H9 (cell line): ENCODE measurements at regions not wholly inside any gene's neighbourhood (a gene's known extent, or its start where the extent isn't known, plus 50 kb on each side); places are given as distances from the start of the nearest gene placed in this dataset.

Source experiments
- DNase-seq: peaks from one replicate; pipeline ENCODE4 v3.0.0-alpha.2; 2017
- H2AFZ ChIP-seq: one replicate; pipeline ENCODE4 v1.6.1; 2013; ENCODE audit warnings: mild to moderate bottlenecking, low read length, control low read depth, moderate library complexity
- H2AK5ac ChIP-seq: 2 replicates; pipeline ENCODE4 v1.6.1; 2013; ENCODE audit warnings: low read length, control low read depth, mixed read lengths; ENCODE audit not compliant: insufficient read length
- H2BK120ac ChIP-seq: one replicate; pipeline ENCODE4 v1.6.1; 2013; ENCODE audit warnings: low read depth, mild to moderate bottlenecking, low read length, control low read depth, inconsistent platforms; ENCODE audit not compliant: poor library complexity, severe bottlenecking
- H2BK12ac ChIP-seq: 2 replicates; pipeline ENCODE4 v1.6.1; 2013; ENCODE audit warnings: low read length, control low read depth, mixed read lengths, low read depth; ENCODE audit not compliant: insufficient read length
- H2BK15ac ChIP-seq: 2 replicates; pipeline ENCODE4 v1.6.1; 2013; ENCODE audit warnings: low read depth, low read length, control low read depth
- H2BK20ac ChIP-seq: one replicate; pipeline ENCODE4 v1.6.1; 2013; ENCODE audit warnings: low read depth, mild to moderate bottlenecking, low read length, control low read depth, inconsistent platforms; ENCODE audit not compliant: poor library complexity, severe bottlenecking
- H2BK5ac ChIP-seq: 2 replicates; pipeline ENCODE4 v1.6.1; 2013; ENCODE audit warnings: low read length, control low read depth, mixed read lengths; ENCODE audit not compliant: insufficient read length
- H3K14ac ChIP-seq: 2 replicates; pipeline ENCODE4 v1.6.1; 2013; ENCODE audit warnings: low read length, control low read depth; ENCODE audit not compliant: insufficient read depth
- H3K18ac ChIP-seq: 2 replicates; pipeline ENCODE4 v1.6.1; 2013; ENCODE audit warnings: low read depth, mild to moderate bottlenecking, mixed read lengths, low read length, control low read depth; ENCODE audit not compliant: insufficient read length
- H3K23ac ChIP-seq: 2 replicates; pipeline ENCODE4 v1.6.1; 2013; ENCODE audit warnings: low read length, control low read depth, mixed read lengths, low read depth; ENCODE audit not compliant: insufficient read length
- H3K23me2 ChIP-seq: 2 replicates; pipeline ENCODE4 v1.6.1; 2013; ENCODE audit warnings: low read depth, mild to moderate bottlenecking, mixed read lengths, low read length, control low read depth; ENCODE audit not compliant: insufficient read length, poor library complexity, severe bottlenecking
- H3K27ac ChIP-seq: 2 replicates; pipeline ENCODE4 v1.5.1; 2013; ENCODE audit warnings: low read length, control low read depth, mixed read lengths, low read depth; ENCODE audit not compliant: insufficient read length
- H3K27me3 ChIP-seq: 2 replicates; pipeline ENCODE4 v1.6.1; 2013; ENCODE audit warnings: low read length, control low read depth, inconsistent platforms; ENCODE audit not compliant: insufficient read depth
- H3K4ac ChIP-seq: 2 replicates; pipeline ENCODE4 v1.6.1; 2013; ENCODE audit warnings: low read depth, mild to moderate bottlenecking, control low read depth, inconsistent platforms, low read length, moderate library complexity
- H3K4me1 ChIP-seq: 2 replicates; pipeline ENCODE4 v1.6.1; 2013; ENCODE audit warnings: low read length, control low read depth, inconsistent platforms; ENCODE audit not compliant: insufficient read depth
- H3K4me2 ChIP-seq: 2 replicates; pipeline ENCODE4 v1.6.1; 2013; ENCODE audit warnings: low read length, control low read depth, mixed read lengths; ENCODE audit not compliant: insufficient read length, insufficient read depth
- H3K56ac ChIP-seq: 2 replicates; pipeline ENCODE4 v1.6.1; 2013; ENCODE audit warnings: low read depth, mild to moderate bottlenecking, mixed read lengths, low read length, control low read depth; ENCODE audit not compliant: insufficient read length
- H3K79me1 ChIP-seq: 2 replicates; pipeline ENCODE4 v1.6.1; 2013; ENCODE audit warnings: low read depth, mild to moderate bottlenecking, moderate library complexity, low read length, control low read depth, inconsistent platforms; ENCODE audit not compliant: insufficient read depth, poor library complexity, severe bottlenecking
- H3K79me2 ChIP-seq: 2 replicates; pipeline ENCODE4 v1.6.1; 2013; ENCODE audit warnings: low read length, control low read depth, inconsistent platforms; ENCODE audit not compliant: insufficient read depth
- H3K9ac ChIP-seq: 2 replicates; pipeline ENCODE4 v1.6.1; 2013; ENCODE audit warnings: low read length, control low read depth, mixed read lengths; ENCODE audit not compliant: insufficient read length; ENCODE audit errors: extremely low read depth
- H3K9me3 ChIP-seq: one replicate; pipeline ENCODE4 v1.6.1; 2013; ENCODE audit warnings: low read depth, low read length, inconsistent platforms; ENCODE audit not compliant: control insufficient read depth
- H3T11ph ChIP-seq: one replicate; pipeline ENCODE4 v1.6.1; 2013; ENCODE audit warnings: mild to moderate bottlenecking, low read length, control low read depth, inconsistent platforms
- H4K20me1 ChIP-seq: one replicate; pipeline ENCODE4 v1.6.1; 2013; ENCODE audit not compliant: control insufficient read depth, insufficient read length, insufficient read depth
- H4K5ac ChIP-seq: 2 replicates; pipeline ENCODE4 v1.6.1; 2013; ENCODE audit warnings: low read depth, mild to moderate bottlenecking, mixed read lengths, low read length, control low read depth; ENCODE audit not compliant: insufficient read length
- H4K8ac ChIP-seq: replicated peaks from 2 replicates; pipeline ENCODE4 v1.6.1; 2013; ENCODE audit warnings: low read length, control low read depth, mixed read lengths, low read depth; ENCODE audit not compliant: insufficient read length
- H4K91ac ChIP-seq: 2 replicates; pipeline ENCODE4 v1.6.1; 2013; ENCODE audit warnings: low read depth, mild to moderate bottlenecking, moderate library complexity, mixed read lengths, low read length, control low read depth; ENCODE audit not compliant: insufficient read length
- H3K27ac Mint-ChIP-seq, 3 experiments: 2 replicates in 2 of 3; 3 replicates in 1 of 3; pipeline ENCODE4 v1.8.0; 2020 to 2021; ENCODE audit warnings: mixed read lengths in 3 of 3, mild to moderate bottlenecking in 1 of 3, moderate library complexity in 1 of 3
- H3K27me3 Mint-ChIP-seq: 2 replicates; pipeline ENCODE4 v1.8.0; 2021; ENCODE audit warnings: low read depth, mild to moderate bottlenecking, moderate library complexity, mixed read lengths
- H3K36me3 Mint-ChIP-seq, 3 experiments: 2 replicates in 2 of 3; 3 replicates in 1 of 3; pipeline ENCODE4 v1.8.0; 2020 to 2021; ENCODE audit warnings: low read depth in 3 of 3, mixed read lengths in 3 of 3; ENCODE audit not compliant: insufficient read depth in 1 of 3
- H3K4me1 Mint-ChIP-seq, 2 experiments: 2 replicates each; pipeline ENCODE4 v1.8.0; 2020; ENCODE audit warnings: mixed read lengths in 2 of 2
- H3K4me3 Mint-ChIP-seq, 2 experiments: 2 replicates in 1 of 2; 3 replicates in 1 of 2; pipeline ENCODE4 v1.8.0; 2020 to 2021; ENCODE audit warnings: mild to moderate bottlenecking in 2 of 2, mixed read lengths in 2 of 2, moderate library complexity in 1 of 2
- H3K9me3 Mint-ChIP-seq, 2 experiments: 2 replicates in 1 of 2; 3 replicates in 1 of 2; pipeline ENCODE4 v1.8.0; 2020; ENCODE audit warnings: mild to moderate bottlenecking in 2 of 2, mixed read lengths in 2 of 2, moderate library complexity in 1 of 2
- WGBS: extraction: QIAGEN DNeasy Blood & Tissue Kit; methylation state at CpG from one replicate; pipeline ENCODE4 v1.1.7; 2013; ENCODE audit warnings: missing lambda C conversion rate, low lambda C conversion rate, mixed read lengths; ENCODE audit not compliant: insufficient read length; ENCODE audit errors: extremely low coverage; 5-methylcytosine and 5-hydroxymethylcytosine counted together
- TF ChIP-seq, protein P1 (sequence below): fragments of 200-600 bp; sonication (generic); conservative IDR thresholded peaks from 3 replicates; pipeline ENCODE4 v1.8.0; 2021; ENCODE audit warnings: antibody characterized with exemption, mild to moderate bottlenecking

- H3K27me3 Mint-ChIP-seq: no peaks in the 10 kb centered on the region
- Histone ChIP-seq H2AFZ (no peak overlapping the region), H3K27ac (no peak overlapping the region), H3T11ph (no peak overlapping the region), H3K79me2 (no peaks in the 10 kb centered on the region), H4K20me1 (no peaks in the 10 kb centered on the region), H3K79me1 (no peaks in the 10 kb centered on the region), H2BK12ac (no peak overlapping the region), H3K4me1 (no peaks in the 10 kb centered on the region; the same call in 1 of the 2 replicates), H3K14ac (no peak overlapping the region), H2AK5ac (no peak overlapping the region), H3K27me3 (no peaks in the 10 kb centered on the region), H3K23me2 (no peaks in the 10 kb centered on the region), H2BK120ac (no peak overlapping the region), H3K18ac (no peak overlapping the region), H3K4me2 (no peak overlapping the region), H3K9ac (no peak overlapping the region), H3K4ac (no peak overlapping the region), H2BK5ac (no peak overlapping the region), H3K23ac (no peak overlapping the region), H4K8ac (no peak overlapping the region), H4K91ac (no peak overlapping the region), H2BK20ac (no peak overlapping the region), H2BK15ac (no peak overlapping the region), H3K56ac (no peak overlapping the region), H3K9me3 (no peaks in the 10 kb centered on the region), H4K5ac (no peak overlapping the region)
- no peak overlapping the region for H3K4me3 Mint-ChIP-seq
- whole genome bisulfite sequencing: no CpG with 5 or more reads among the region's 7 CpGs
- H3K36me3 Mint-ChIP-seq: no peaks in the 10 kb centered on the region
- H3K9me3 Mint-ChIP-seq: no peaks in the 10 kb centered on the region; a peak in 1 of 5 replicates
- DNase-seq: no peak
- peaks cover 11 to 12% of the 10 kb centered on the region in 2 experiments for H3K4me1 Mint-ChIP-seq
- TF ChIP-seq, protein P1, sequence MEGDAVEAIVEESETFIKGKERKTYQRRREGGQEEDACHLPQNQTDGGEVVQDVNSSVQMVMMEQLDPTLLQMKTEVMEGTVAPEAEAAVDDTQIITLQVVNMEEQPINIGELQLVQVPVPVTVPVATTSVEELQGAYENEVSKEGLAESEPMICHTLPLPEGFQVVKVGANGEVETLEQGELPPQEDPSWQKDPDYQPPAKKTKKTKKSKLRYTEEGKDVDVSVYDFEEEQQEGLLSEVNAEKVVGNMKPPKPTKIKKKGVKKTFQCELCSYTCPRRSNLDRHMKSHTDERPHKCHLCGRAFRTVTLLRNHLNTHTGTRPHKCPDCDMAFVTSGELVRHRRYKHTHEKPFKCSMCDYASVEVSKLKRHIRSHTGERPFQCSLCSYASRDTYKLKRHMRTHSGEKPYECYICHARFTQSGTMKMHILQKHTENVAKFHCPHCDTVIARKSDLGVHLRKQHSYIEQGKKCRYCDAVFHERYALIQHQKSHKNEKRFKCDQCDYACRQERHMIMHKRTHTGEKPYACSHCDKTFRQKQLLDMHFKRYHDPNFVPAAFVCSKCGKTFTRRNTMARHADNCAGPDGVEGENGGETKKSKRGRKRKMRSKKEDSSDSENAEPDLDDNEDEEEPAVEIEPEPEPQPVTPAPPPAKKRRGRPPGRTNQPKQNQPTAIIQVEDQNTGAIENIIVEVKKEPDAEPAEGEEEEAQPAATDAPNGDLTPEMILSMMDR: no peak
- no peak overlapping the region; a peak in 1 of 7 replicates for H3K27ac Mint-ChIP-seq
Measured at GRCh38 chr3:153666991-153667740, 454.0 kb upstream of the ARHGEF26 start.
